Neural cell (in vitro differentiated cells): ENCODE measurements at regions not wholly inside any gene's neighbourhood (a gene's known extent, or its start where the extent isn't known, plus 50 kb on each side); places are given as distances from the start of the nearest gene placed in this dataset.
"Not testable (repeated sequence)": the region's sequence is repeated elsewhere in the genome, so short reads cannot be mapped to it uniquely, and the experiment has no call there.

Experiments used
- POLR2AphosphoS5 ChIP-seq: IDR thresholded peaks from 2 replicates; pipeline ENCODE4 v1.6.1; 2012
- TAF1 ChIP-seq: IDR thresholded peaks from 2 replicates; pipeline ENCODE4 v1.6.1; 2012; ENCODE audit warnings: low read depth
- TF ChIP-seq, protein P1 (sequence below): fragments of 450-650 bp; IDR thresholded peaks from 2 replicates; pipeline ENCODE4 v1.5.1; 2014; ENCODE audit warnings: antibody characterized with exemption, mild to moderate bottlenecking, moderate library complexity; ENCODE audit not compliant: poor library complexity, severe bottlenecking

DNA sequence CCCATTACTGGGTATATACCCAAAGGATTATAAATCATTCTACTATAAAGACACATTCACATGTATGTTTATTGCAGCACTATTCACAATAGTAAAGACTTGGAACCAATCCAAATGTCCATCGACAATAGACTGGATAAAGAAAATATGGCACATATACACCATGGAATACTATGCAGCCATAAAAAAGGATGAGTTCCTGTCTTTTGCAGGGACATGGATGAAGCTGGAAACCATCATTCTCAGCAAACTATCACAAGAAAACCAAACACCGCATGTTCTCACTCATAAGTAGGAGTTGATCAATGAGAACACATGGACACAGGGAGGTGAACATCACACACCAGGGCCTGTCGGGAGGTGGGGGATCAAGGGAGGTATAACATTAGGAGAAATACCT is 62.2 kb upstream of the FBXL17 start:
- TF ChIP-seq, protein P1, sequence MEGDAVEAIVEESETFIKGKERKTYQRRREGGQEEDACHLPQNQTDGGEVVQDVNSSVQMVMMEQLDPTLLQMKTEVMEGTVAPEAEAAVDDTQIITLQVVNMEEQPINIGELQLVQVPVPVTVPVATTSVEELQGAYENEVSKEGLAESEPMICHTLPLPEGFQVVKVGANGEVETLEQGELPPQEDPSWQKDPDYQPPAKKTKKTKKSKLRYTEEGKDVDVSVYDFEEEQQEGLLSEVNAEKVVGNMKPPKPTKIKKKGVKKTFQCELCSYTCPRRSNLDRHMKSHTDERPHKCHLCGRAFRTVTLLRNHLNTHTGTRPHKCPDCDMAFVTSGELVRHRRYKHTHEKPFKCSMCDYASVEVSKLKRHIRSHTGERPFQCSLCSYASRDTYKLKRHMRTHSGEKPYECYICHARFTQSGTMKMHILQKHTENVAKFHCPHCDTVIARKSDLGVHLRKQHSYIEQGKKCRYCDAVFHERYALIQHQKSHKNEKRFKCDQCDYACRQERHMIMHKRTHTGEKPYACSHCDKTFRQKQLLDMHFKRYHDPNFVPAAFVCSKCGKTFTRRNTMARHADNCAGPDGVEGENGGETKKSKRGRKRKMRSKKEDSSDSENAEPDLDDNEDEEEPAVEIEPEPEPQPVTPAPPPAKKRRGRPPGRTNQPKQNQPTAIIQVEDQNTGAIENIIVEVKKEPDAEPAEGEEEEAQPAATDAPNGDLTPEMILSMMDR = not testable (repeated sequence)
- not testable (repeated sequence) for TF ChIP-seq TAF1, POLR2AphosphoS5
